Esophagus squamous epithelium (tissue), 5 donors: ENCODE measurements at regions not wholly inside any gene's neighbourhood (a gene's known extent, or its start where the extent isn't known, plus 50 kb on each side); places are given as distances from the start of the nearest gene placed in this dataset.

Source experiments
- DNase-seq: peaks from one replicate; lab custom pipeline; 2025; lab: John Stamatoyannopoulos, UW
- H3K27ac ChIP-seq, 4 donors: fragments of 200-600 bp; sonication (generic); one replicate each; pipeline ENCODE4 v1.5.1; 2016 to 2019; ENCODE audit warnings: mild to moderate bottlenecking in 1 of 4
- H3K27me3 ChIP-seq, 4 donors: fragments of 200-600 bp; sonication (generic); 1 replicate in 3 of 4; 2 replicates in 1 of 4; pipeline versions ENCODE4 v1.5.1 to v1.6.0; 2017 to 2021; ENCODE audit warnings: antibody characterized with exemption in 1 of 4
- H3K36me3 ChIP-seq, 3 donors: fragments of 200-600 bp; sonication (generic); one replicate each; pipeline ENCODE4 v1.5.1; 2016 to 2019
- H3K4me1 ChIP-seq, 3 donors: fragments of 200-600 bp; sonication (generic); one replicate each; pipeline ENCODE4 v1.5.1; 2017 to 2019
- H3K4me3 ChIP-seq, 4 donors: fragments of 200-600 bp; sonication (generic); 1 replicate in 3 of 4; 2 replicates in 1 of 4; pipeline ENCODE4 v1.5.1; 2016 to 2019; ENCODE audit warnings: mild to moderate bottlenecking in 2 of 4, moderate library complexity in 1 of 4
- H3K9me3 ChIP-seq, 3 donors: fragments of 200-600 bp; sonication (generic); one replicate each; pipeline ENCODE4 v1.5.1; 2016 to 2019
- CTCF ChIP-seq, 6 experiments: fragments of 450-650 bp in 4 of 6; fragments of 200-600 bp in 2 of 6; sonication (generic) in 2 of 6; IDR thresholded peaks; one replicate each; pipeline ENCODE4 v1.5.1; 2016 to 2019; ENCODE audit warnings: antibody characterized with exemption in 6 of 6, mild to moderate bottlenecking in 4 of 6, moderate library complexity in 4 of 6
- POLR2A ChIP-seq, 4 donors: fragments of 450-650 bp; IDR thresholded peaks; one replicate each; pipeline ENCODE4 v1.6.1; 2017; ENCODE audit warnings: antibody characterized with exemption in 4 of 4, mild to moderate bottlenecking in 4 of 4, moderate library complexity in 3 of 4
- WGBS, 2 donors: methylation state at CpG; one replicate each; pipeline ENCODE4 v1.1.5; 2018; 5-methylcytosine and 5-hydroxymethylcytosine counted together
- intact Hi-C: fragments of 100-400 bp; cut with DNase I; formaldehyde crosslinking; loops from one replicate; pipeline ENCODE4 v1.15.0; 2022
- donor health status: DM: yes; HTN: yes; CAD: no.

- Histone ChIP-seq H3K27ac (no peak overlapping the region), H3K36me3 (no peaks in the 10 kb centered on the region), H3K4me1 (no peaks in the 10 kb centered on the region), H3K27me3 (no peaks in the 10 kb centered on the region), H3K4me3 (no peak overlapping the region), H3K9me3 (no peaks in the 10 kb centered on the region)
- intact Hi-C loops: no loop called here
- TF ChIP-seq CTCF (IDR thresholded peaks at IDR 0.05) (no peak), POLR2A (IDR thresholded peaks at IDR 0.05) (no peak)
- WGBS, 2 donors: 67 to 86% methylated on average over 1 of the region's 1 CpG
- DNase-seq: no peak
These were observed 96.0 kb upstream of the POT1 start for GRCh38 chr7:125025620-125026019.

GRCh38 chr7:125020801-125021200, 91.2 kb upstream of the POT1 start:
- Histone ChIP-seq H3K9me3 (no peaks in the 10 kb centered on the region), H3K27ac (no peak overlapping the region), H3K36me3 (no peaks in the 10 kb centered on the region), H3K27me3 (no peaks in the 10 kb centered on the region), H3K4me1 (no peaks in the 10 kb centered on the region), H3K4me3 (no peak overlapping the region)
- no peak for DNase-seq
- no peak for TF ChIP-seq CTCF (IDR thresholded peaks at IDR 0.05)
- TF ChIP-seq POLR2A (IDR thresholded peaks at IDR 0.05): no peak
- WGBS, 2 donors: 74 to 79% methylated on average over 4 of the region's 4 CpGs
- intact Hi-C loops: no loop called here

GRCh38 chr7:125010540-125010939, 80.9 kb upstream of the POT1 start:
- no peak overlapping the region for H3K27ac ChIP-seq
- TF ChIP-seq CTCF (IDR thresholded peaks at IDR 0.05): no peak
- H3K27me3 ChIP-seq: no peaks in the 10 kb centered on the region
- H3K36me3 ChIP-seq: no peaks in the 10 kb centered on the region
- WGBS, 2 donors: 79 to 91% methylated on average over 1 of the region's 1 CpG
- H3K4me3 ChIP-seq: no peak overlapping the region
- intact Hi-C loops: no loop called here
- no peak for DNase-seq
- H3K4me1 ChIP-seq: no peaks in the 10 kb centered on the region
- no peaks in the 10 kb centered on the region for H3K9me3 ChIP-seq

- Histone ChIP-seq H3K27me3 (no peaks in the 10 kb centered on the region), H3K27ac (no peak overlapping the region), H3K36me3 (no peaks in the 10 kb centered on the region), H3K4me1 (no peaks in the 10 kb centered on the region), H3K9me3 (no peaks in the 10 kb centered on the region), H3K4me3 (no peak overlapping the region)
- WGBS, 2 donors: 46 to 72% methylated on average over 3 to 4 of the region's 4 CpGs
- intact Hi-C loops: no loop called here
- no peak for DNase-seq
- TF ChIP-seq CTCF (IDR thresholded peaks at IDR 0.05): no peak
- no peak for TF ChIP-seq POLR2A (IDR thresholded peaks at IDR 0.05)
These were observed 67.2 kb upstream of the POT1 start for GRCh38 chr7:124996778-124997177.

GRCh38 chr7:124992851-124993562, 63.4 kb upstream of the POT1 start:
- H3K27ac ChIP-seq: no peak overlapping the region
- H3K4me1 ChIP-seq: no peaks in the 10 kb centered on the region
- DNase-seq: no peak
- no peak overlapping the region for H3K4me3 ChIP-seq
- intact Hi-C loops: no loop called here
- no peaks in the 10 kb centered on the region for H3K27me3 ChIP-seq
- H3K36me3 ChIP-seq: no peaks in the 10 kb centered on the region
- WGBS, 2 donors: 55 to 63% methylated on average over 4 of the region's 4 CpGs
- TF ChIP-seq CTCF (IDR thresholded peaks at IDR 0.05) (no peak), POLR2A (IDR thresholded peaks at IDR 0.05) (no peak)
- H3K9me3 ChIP-seq: no peaks in the 10 kb centered on the region
